ENCODE measurements at regions not wholly inside any gene's neighbourhood (a gene's known extent, or its start where the extent isn't known, plus 50 kb on each side); places are given as distances from the start of the nearest gene placed in this dataset.

DNA sequence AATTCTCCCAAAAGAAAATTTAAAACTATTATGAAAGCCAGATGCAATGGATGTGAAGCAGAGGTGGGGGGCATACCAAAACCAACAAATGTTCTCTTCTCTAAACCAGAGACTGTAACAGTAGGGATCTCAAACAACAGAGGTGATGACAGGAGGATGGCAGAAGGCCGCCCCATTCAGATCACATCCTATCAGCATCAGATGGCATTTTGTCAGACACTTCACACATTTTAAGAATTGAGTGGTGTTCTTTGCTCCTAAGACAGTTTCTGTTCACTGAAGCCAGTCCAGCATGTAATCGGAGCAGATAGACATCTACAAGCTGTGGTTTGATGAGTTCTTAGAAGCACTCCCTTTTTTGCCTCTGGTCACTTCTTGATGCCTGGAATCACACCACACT, 59.6 kb upstream of the SRRM4 start:
- TF ChIP-seq CTCF (conservative IDR thresholded peaks at IDR 0.05), result no peak
- no peak for TF ChIP-seq EZH2 (IDR thresholded peaks at IDR 0.05; ENCODE audit: low read depth)

Measured in PC-9 (cell line).